Stomach (tissue), 8 donors: ENCODE measurements at regions not wholly inside any gene's neighbourhood (a gene's known extent, or its start where the extent isn't known, plus 50 kb on each side); places are given as distances from the start of the nearest gene placed in this dataset.

Experiments
- DNase-seq, 2 donors: peaks; one replicate each; pipeline versions ENCODE4 v3.0.0 to v3.0.0-alpha.2; 2013 to 2019
- H3K27ac ChIP-seq, 5 donors: fragments of 200-600 bp in 4 of 5; sonication (generic) in 4 of 5; one replicate each; pipeline ENCODE4 v1.5.1; 2013 to 2019; ENCODE audit warnings: mild to moderate bottlenecking in 1 of 5, moderate library complexity in 1 of 5
- H3K27me3 ChIP-seq, 3 donors: fragments of 200-600 bp; sonication (generic); one replicate each; pipeline ENCODE4 v1.5.1; 2017 to 2019; ENCODE audit warnings: mixed run types in 1 of 3
- H3K36me3 ChIP-seq, 4 donors: fragments of 200-600 bp; sonication (generic); 1 replicate in 3 of 4; 2 replicates in 1 of 4; pipeline ENCODE4 v1.5.1; 2016 to 2019
- H3K4me1 ChIP-seq, 4 donors: fragments of 200-600 bp; sonication (generic); one replicate each; pipeline ENCODE4 v1.5.1; 2016 to 2019
- H3K4me3 ChIP-seq, 4 donors: fragments of 200-600 bp; sonication (generic) in 3 of 4; one replicate each; pipeline ENCODE4 v1.5.1; 2016 to 2019; ENCODE audit warnings: mild to moderate bottlenecking in 1 of 4
- H3K9me3 ChIP-seq, 4 donors: fragments of 200-600 bp; sonication (generic); one replicate each; pipeline ENCODE4 v1.5.1; 2016 to 2019
- EP300 ChIP-seq: sonication (generic); formaldehyde crosslinking; IDR thresholded peaks from one replicate; pipeline ENCODE4 v1.6.1; 2017; ENCODE audit warnings: antibody characterized with exemption
- POLR2A ChIP-seq, 4 donors: fragments of 450-650 bp; IDR thresholded peaks; one replicate each; pipeline ENCODE4 v1.6.1; 2016; ENCODE audit warnings: antibody characterized with exemption in 4 of 4, control low read depth in 2 of 4, mild to moderate bottlenecking in 1 of 4, moderate library complexity in 1 of 4
- POLR2AphosphoS5 ChIP-seq, 3 donors: sonication (generic); formaldehyde crosslinking; IDR thresholded peaks; one replicate each; pipeline ENCODE4 v1.6.1; 2016; ENCODE audit warnings: antibody characterized with exemption in 3 of 3
- WGBS, 5 donors: extraction: QIAGEN DNeasy Blood & Tissue Kit in 3 of 5; methylation state at CpG; one replicate each; pipeline versions ENCODE4 v1.1.5 to v1.1.7; 2013 to 2018; 5-methylcytosine and 5-hydroxymethylcytosine counted together
- intact Hi-C: fragments of 100-400 bp; cut with DNase I; formaldehyde crosslinking; loops from one replicate; pipeline ENCODE4 v1.15.1; 2023; ENCODE audit warnings: low total_unique reads
- TF ChIP-seq, protein P1 (sequence below), 7 experiments: fragments of 450-650 bp in 4 of 7; fragments of 200-600 bp in 3 of 7; sonication (generic) in 3 of 7; IDR thresholded peaks; one replicate each; pipeline ENCODE4 v1.5.1; 2016 to 2019; ENCODE audit warnings: antibody characterized with exemption in 7 of 7, control low read depth in 2 of 7, mild to moderate bottlenecking in 1 of 7
- donor health status: healthy with polysubstance abuse.
- donor health status: Bipolar disorder and iron deficiency.
- donor health status: healthy.

- 50 to 57% (median 55%) methylated on average over 4 of the region's 4 CpGs for WGBS, 5 donors
- DNase-seq: peak; percentile 59 to 85
- intact Hi-C loops: no loop called here
These were observed 261.0 kb upstream of the CXCR4 start for GRCh38 chr2:136378712-136379595.

DNA sequence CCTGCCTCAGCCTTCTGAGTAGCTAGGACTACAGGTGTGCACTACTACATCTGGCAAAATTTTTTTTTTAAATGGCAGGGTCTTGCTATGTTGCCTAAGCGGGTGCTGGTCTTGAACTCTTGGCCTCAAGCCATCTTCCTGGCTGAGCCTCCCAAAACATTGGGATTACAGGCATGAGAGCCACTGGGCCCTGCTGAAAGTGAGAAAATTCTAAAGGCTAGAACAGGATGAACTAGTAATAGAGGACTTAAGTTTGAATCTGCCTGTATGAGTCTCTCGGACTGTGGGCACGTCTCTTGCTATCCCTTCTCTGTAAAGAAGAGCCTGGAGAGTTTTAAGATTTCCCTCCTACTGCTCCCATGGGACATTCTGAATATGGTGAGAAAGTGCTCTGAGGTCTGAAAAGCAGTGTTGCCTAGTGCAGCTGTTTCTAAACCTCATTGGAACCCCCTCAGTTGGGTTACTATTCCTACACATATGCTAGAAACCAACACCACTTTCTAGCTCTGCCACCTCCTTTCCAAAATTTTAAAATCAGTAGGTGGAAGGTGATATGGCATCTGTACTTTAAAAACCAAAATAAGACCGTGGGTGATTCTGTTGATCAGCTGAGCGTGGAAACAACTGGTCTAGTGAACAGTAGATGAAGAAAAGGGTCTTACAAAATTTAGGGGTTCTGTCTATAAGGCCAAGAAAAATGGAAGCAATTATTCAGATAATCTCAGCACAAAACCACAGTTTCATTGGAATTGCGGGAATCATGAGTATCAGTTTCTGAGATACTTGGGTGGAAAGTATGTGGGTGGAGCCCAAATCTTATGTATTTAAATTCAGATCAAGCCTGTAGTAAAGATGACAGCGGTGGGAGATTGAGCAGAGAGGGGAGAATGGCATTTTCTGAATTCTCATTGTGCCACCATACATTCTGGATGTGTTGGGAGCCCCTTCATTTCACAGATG is 259.8 kb upstream of the CXCR4 start:
- no peaks in the 10 kb centered on the region for H3K27me3 ChIP-seq
- H3K4me1 ChIP-seq: peaks cover 0 to 7% (median 0%) of the 10 kb centered on the region in 4 donors
- H3K36me3 ChIP-seq: no peaks in the 10 kb centered on the region
- H3K27ac ChIP-seq: no peak overlapping the region
- 83 to 91% (median 88%) methylated on average over 7 of the region's 7 CpGs for WGBS, 5 donors
- H3K9me3 ChIP-seq: no peaks in the 10 kb centered on the region
- TF ChIP-seq EP300 (no peak), POLR2A (IDR thresholded peaks at IDR 0.05) (no peak), POLR2AphosphoS5 (IDR thresholded peaks at IDR 0.05) (no peak)
- TF ChIP-seq, protein P1, sequence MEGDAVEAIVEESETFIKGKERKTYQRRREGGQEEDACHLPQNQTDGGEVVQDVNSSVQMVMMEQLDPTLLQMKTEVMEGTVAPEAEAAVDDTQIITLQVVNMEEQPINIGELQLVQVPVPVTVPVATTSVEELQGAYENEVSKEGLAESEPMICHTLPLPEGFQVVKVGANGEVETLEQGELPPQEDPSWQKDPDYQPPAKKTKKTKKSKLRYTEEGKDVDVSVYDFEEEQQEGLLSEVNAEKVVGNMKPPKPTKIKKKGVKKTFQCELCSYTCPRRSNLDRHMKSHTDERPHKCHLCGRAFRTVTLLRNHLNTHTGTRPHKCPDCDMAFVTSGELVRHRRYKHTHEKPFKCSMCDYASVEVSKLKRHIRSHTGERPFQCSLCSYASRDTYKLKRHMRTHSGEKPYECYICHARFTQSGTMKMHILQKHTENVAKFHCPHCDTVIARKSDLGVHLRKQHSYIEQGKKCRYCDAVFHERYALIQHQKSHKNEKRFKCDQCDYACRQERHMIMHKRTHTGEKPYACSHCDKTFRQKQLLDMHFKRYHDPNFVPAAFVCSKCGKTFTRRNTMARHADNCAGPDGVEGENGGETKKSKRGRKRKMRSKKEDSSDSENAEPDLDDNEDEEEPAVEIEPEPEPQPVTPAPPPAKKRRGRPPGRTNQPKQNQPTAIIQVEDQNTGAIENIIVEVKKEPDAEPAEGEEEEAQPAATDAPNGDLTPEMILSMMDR (IDR thresholded peaks at IDR 0.05): no peak
- intact Hi-C loops: no loop called here
- no peak for DNase-seq
- H3K4me3 ChIP-seq: no peak overlapping the region

More at GRCh38 chr2:136378712-136379595, 261.0 kb upstream of the CXCR4 start:
- no peak for TF ChIP-seq POLR2A (IDR thresholded peaks at IDR 0.05)
- TF ChIP-seq, protein P1 (IDR thresholded peaks at IDR 0.05): peak in 5 of 7 experiments; percentile 34 to 75 (median 53)
- H3K4me3 ChIP-seq: no peak overlapping the region
- no peaks in the 10 kb centered on the region for H3K27me3 ChIP-seq
- H3K9me3 ChIP-seq: no peaks in the 10 kb centered on the region
- H3K4me1 ChIP-seq: peaks cover 0 to 7% (median 0%) of the 10 kb centered on the region in 4 donors
- H3K27ac ChIP-seq: no peak overlapping the region
- no peaks in the 10 kb centered on the region for H3K36me3 ChIP-seq

DNA sequence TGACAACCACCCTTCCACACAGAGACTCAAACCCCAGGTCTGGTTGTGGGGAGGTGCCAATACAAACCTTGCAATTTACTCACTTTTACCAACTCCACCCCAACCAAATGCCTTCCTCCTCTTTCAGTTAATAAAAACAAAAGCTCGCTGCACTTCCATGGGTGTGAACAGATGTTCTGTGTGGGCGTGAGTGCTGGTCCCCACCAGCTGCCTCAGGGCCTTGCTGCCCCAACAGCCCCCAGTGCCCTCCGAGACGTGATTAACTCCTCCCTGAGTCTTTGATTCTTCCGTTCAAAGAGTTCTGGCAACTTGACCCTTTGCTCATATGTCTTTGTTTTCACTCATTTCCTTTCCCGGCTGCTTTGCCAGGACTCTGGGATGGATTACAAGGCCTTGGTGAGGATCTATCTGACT is 258.9 kb upstream of the CXCR4 start:
- H3K27ac ChIP-seq: no peak overlapping the region
- TF ChIP-seq EP300 (no peak), POLR2A (IDR thresholded peaks at IDR 0.05) (no peak), POLR2AphosphoS5 (IDR thresholded peaks at IDR 0.05) (no peak)
- TF ChIP-seq, protein P1 (IDR thresholded peaks at IDR 0.05): no peak
- no peaks in the 10 kb centered on the region for H3K27me3 ChIP-seq
- no peak overlapping the region for H3K4me3 ChIP-seq
- no peaks in the 10 kb centered on the region for H3K9me3 ChIP-seq
- intact Hi-C loops: no loop called here
- DNase-seq: peak in 1 of 2 donors; percentile 38
- no peaks in the 10 kb centered on the region for H3K36me3 ChIP-seq
- peaks cover 0 to 7% (median 0%) of the 10 kb centered on the region in 4 donors for H3K4me1 ChIP-seq
- WGBS, 5 donors: 32 to 37% (median 32%) methylated on average over 6 of the region's 6 CpGs

GRCh38 chr2:136376211-136376610 is 258.3 kb upstream of the CXCR4 start:
- peaks cover 0 to 7% (median 0%) of the 10 kb centered on the region in 4 donors for H3K4me1 ChIP-seq
- no peaks in the 10 kb centered on the region for H3K27me3 ChIP-seq
- 55 to 82% (median 66%) methylated on average over 5 to 6 of the region's 6 CpGs for WGBS, 5 donors
- H3K27ac ChIP-seq: no peak overlapping the region
- H3K4me3 ChIP-seq: no peak overlapping the region
- DNase-seq: peak in 1 of 2 donors; percentile 34
- no peaks in the 10 kb centered on the region for H3K36me3 ChIP-seq
- intact Hi-C loops: no loop called here
- no peaks in the 10 kb centered on the region for H3K9me3 ChIP-seq
- TF ChIP-seq POLR2AphosphoS5 (IDR thresholded peaks at IDR 0.05) (no peak), POLR2A (IDR thresholded peaks at IDR 0.05) (no peak), EP300 (no peak)
- TF ChIP-seq, protein P1 (IDR thresholded peaks at IDR 0.05): no peak
